Ovary (tissue), 3 donors: ENCODE measurements at regions not wholly inside any gene's neighbourhood (a gene's known extent, or its start where the extent isn't known, plus 50 kb on each side); places are given as distances from the start of the nearest gene placed in this dataset.

Experiments used
- POLR2A ChIP-seq: fragments of 450-650 bp; IDR thresholded peaks from one replicate; pipeline ENCODE4 v1.6.1; 2017; ENCODE audit warnings: antibody characterized with exemption, mild to moderate bottlenecking, moderate library complexity
- TF ChIP-seq, protein P1 (sequence below), 3 donors: fragments of 450-650 bp in 2 of 3; fragments of 200-600 bp in 1 of 3; IDR thresholded peaks; one replicate each; pipeline versions ENCODE4 v1.5.1 to v1.8.0; 2016 to 2022; ENCODE audit warnings: antibody characterized with exemption in 3 of 3, mild to moderate bottlenecking in 1 of 3
- donor health status: DM: no; HTN: no; CAD: no.

DNA sequence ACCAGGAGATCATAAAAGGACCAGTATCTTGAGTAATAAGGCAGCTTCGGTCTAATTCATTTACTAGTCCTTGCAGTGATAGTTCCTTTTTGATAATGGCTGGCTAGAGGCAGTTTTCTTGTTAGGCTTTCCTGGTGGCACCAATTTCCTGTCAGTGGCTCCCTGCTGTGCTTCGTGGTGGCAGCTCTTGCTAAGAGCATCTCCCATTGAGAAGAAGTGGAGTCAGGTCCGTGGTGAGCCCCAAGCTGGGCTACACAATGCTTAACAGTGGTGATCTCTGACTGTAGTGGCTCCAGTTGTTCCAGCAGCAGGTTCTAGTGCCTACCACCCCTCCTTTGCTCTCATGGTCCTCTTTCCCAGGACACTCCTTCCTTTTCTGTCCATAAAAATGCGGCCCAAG lies 111.2 kb downstream of the RAP2B start:
- no peak for TF ChIP-seq POLR2A
- TF ChIP-seq, protein P1, sequence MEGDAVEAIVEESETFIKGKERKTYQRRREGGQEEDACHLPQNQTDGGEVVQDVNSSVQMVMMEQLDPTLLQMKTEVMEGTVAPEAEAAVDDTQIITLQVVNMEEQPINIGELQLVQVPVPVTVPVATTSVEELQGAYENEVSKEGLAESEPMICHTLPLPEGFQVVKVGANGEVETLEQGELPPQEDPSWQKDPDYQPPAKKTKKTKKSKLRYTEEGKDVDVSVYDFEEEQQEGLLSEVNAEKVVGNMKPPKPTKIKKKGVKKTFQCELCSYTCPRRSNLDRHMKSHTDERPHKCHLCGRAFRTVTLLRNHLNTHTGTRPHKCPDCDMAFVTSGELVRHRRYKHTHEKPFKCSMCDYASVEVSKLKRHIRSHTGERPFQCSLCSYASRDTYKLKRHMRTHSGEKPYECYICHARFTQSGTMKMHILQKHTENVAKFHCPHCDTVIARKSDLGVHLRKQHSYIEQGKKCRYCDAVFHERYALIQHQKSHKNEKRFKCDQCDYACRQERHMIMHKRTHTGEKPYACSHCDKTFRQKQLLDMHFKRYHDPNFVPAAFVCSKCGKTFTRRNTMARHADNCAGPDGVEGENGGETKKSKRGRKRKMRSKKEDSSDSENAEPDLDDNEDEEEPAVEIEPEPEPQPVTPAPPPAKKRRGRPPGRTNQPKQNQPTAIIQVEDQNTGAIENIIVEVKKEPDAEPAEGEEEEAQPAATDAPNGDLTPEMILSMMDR (IDR thresholded peaks at IDR 0.05) = no peak
